Neuron (in vitro differentiated cells): ENCODE measurements at regions not wholly inside any gene's neighbourhood (a gene's known extent, or its start where the extent isn't known, plus 50 kb on each side); places are given as distances from the start of the nearest gene placed in this dataset.

Experiments
- H2AFZ ChIP-seq: one replicate; pipeline ENCODE4 v1.6.1; 2013; ENCODE audit warnings: low read depth, mild to moderate bottlenecking, inconsistent platforms, low read length, moderate library complexity
- H3K27me3 ChIP-seq: one replicate; pipeline ENCODE4 v1.6.1; 2013; ENCODE audit warnings: low read length; ENCODE audit not compliant: insufficient read depth
- H3K36me3 ChIP-seq: one replicate; pipeline ENCODE4 v1.6.1; 2013; ENCODE audit warnings: low read length; ENCODE audit not compliant: insufficient read depth
- H3K4me1 ChIP-seq: one replicate; pipeline ENCODE4 v1.6.1; 2013; ENCODE audit warnings: low read length; ENCODE audit not compliant: insufficient read depth
- H3K4me3 ChIP-seq: 2 replicates; pipeline ENCODE4 v1.5.1; 2013; ENCODE audit warnings: mild to moderate bottlenecking, low read length, moderate library complexity
- H3K9me3 ChIP-seq: one replicate; pipeline ENCODE4 v1.6.1; 2013; ENCODE audit warnings: low read length

DNA sequence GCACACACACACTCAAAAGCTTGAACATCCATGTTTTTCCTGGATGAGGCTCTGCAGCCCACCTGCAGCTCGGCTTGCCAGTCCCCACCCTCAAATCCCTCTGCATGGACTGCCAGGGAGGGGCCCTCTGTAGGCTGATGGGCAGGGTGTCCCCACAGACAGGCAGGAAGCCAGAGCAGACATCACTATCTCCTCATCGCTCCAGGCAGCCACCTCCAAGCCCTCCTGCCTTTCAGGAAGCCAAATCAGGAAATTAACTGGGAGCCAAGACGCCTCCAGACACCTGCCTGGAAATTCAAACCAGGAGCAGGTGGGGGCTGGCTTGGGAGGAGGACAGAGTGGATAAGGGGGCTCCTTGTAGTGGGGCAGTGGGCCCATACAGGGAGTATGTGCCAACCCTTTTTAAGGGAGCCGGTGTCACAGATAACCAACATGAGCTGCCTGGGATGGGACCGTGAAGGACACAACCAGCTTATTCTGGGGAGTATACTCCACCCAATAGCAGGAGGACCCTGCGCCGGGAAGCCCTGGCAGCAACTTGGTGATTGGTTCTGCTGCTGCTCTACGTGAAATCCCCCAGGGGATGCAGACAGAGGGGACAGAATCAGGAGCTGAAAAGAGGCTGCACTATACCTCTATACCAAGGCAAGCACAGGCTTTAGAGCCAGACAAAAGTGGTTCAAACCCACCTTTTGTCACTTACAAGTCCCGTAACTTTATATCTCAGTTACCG lies 139.1 kb downstream of the CCT6B start:
- peaks cover 4% of the 10 kb centered on the region for H3K27me3 ChIP-seq

DNA sequence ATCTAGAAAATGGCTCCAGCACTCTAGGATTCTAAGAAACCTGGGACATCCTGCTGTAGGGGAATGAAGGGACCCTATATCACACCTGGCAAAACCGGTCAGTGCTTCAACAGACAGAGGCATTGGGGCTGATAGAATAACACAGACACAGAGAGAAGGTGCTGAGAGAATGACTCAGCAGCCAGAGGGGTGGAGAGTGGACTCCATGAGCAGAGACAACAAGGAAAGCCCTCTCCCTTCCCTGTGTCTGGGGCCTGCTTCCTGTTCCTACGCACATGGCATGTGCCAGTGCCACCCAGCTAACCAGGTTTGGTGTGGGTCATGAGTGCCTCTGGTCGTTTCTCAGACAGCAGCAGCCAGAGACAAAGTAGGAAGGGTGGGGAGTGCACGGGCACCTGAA lies 140.3 kb downstream of the CCT6B start:
- H3K4me3 ChIP-seq, result no peak overlapping the region
- no peak overlapping the region for H2AFZ ChIP-seq
- peaks cover 3% of the 10 kb centered on the region for H3K4me1 ChIP-seq
- H3K9me3 ChIP-seq, result no peaks in the 10 kb centered on the region
- H3K36me3 ChIP-seq, result no peaks in the 10 kb centered on the region
- H3K27me3 ChIP-seq, result peaks cover 4% of the 10 kb centered on the region

More for the DNA sequence above, 139.1 kb downstream of the CCT6B start:
- H2AFZ ChIP-seq, result no peak overlapping the region
- no peaks in the 10 kb centered on the region for H3K9me3 ChIP-seq
- H3K36me3 ChIP-seq, result no peaks in the 10 kb centered on the region
- no peaks in the 10 kb centered on the region for H3K4me1 ChIP-seq
- H3K4me3 ChIP-seq, result no peak overlapping the region

DNA sequence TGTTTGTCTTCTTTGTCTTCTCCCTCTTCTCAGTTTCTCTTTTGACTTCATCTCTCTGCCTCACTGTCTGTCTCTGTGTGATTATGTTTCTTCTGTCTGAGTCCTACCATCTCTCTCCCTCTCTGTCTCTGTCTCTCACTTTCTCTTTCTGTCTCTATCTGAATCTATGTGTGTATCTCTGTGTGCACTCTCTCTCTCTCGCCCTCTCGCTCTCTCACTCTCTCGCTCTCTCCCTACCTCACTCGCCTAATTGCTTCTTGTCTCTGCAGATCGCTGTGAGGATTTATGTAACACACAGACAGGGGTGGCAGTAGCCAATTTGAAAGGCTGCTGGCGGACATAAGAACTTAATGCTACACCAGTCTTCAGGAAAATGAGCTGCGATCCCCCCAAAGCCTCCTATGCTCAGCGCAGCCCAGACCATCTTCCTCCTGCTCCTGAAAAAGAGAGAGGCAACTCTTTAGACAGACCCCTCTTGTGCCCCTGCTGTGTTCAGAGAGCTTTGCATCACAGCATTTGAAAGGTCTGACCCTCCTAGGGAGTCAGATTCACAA lies 140.9 kb downstream of the CCT6B start:
- H3K27me3 ChIP-seq, result peaks cover 4% of the 10 kb centered on the region
- H2AFZ ChIP-seq, result no peak overlapping the region
- no peaks in the 10 kb centered on the region for H3K9me3 ChIP-seq
- no peak overlapping the region for H3K4me3 ChIP-seq
- no peaks in the 10 kb centered on the region for H3K36me3 ChIP-seq
- peaks cover 3% of the 10 kb centered on the region for H3K4me1 ChIP-seq

GRCh38 chr17:34817252-34818035 lies 143.8 kb downstream of the CCT6B start:
- H3K4me3 ChIP-seq, result no peak overlapping the region
- no peaks in the 10 kb centered on the region for H3K9me3 ChIP-seq
- no peaks in the 10 kb centered on the region for H3K36me3 ChIP-seq
- no peak overlapping the region for H2AFZ ChIP-seq
- H3K27me3 ChIP-seq, result peaks cover 4% of the 10 kb centered on the region
- peaks cover 3% of the 10 kb centered on the region for H3K4me1 ChIP-seq

- H3K4me1 ChIP-seq, result peaks cover 3% of the 10 kb centered on the region
- H3K9me3 ChIP-seq, result no peaks in the 10 kb centered on the region
- no peak overlapping the region for H3K4me3 ChIP-seq
- no peak overlapping the region for H2AFZ ChIP-seq
- peaks cover 9% of the 10 kb centered on the region for H3K27me3 ChIP-seq
- no peaks in the 10 kb centered on the region for H3K36me3 ChIP-seq
Observed at GRCh38 chr17:34816848-34817247, 144.4 kb downstream of the CCT6B start.

GRCh38 chr17:34813290-34813689 lies 148.0 kb downstream of the CCT6B start:
- H2AFZ ChIP-seq, result no peak overlapping the region
- peaks cover 13% of the 10 kb centered on the region for H3K27me3 ChIP-seq
- H3K36me3 ChIP-seq, result no peaks in the 10 kb centered on the region
- H3K4me3 ChIP-seq, result no peak overlapping the region
- no peaks in the 10 kb centered on the region for H3K9me3 ChIP-seq
- H3K4me1 ChIP-seq, result peaks cover 3% of the 10 kb centered on the region

DNA sequence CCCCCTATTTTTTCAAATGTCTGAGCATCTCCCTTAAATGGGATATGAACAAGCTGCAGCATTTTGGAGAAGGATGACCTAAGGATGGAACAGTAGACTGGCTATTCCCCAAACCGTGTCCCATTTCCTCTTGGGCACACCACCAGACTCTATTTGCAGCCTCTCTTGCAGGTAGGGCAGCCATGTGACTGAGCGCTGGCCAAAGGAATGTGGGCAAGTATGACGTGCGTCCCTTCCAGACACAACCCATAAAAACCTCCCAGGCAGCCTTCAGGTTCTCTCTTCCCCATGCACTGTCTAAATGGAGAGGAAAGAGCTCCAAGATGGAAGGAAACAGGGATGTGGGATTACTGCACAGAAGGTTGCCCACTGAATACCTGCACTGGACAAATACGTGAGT lies 149.7 kb downstream of the CCT6B start:
- Histone ChIP-seq H3K36me3 (no peaks in the 10 kb centered on the region), H2AFZ (no peak overlapping the region), H3K27me3 (peaks cover 13% of the 10 kb centered on the region), H3K9me3 (no peaks in the 10 kb centered on the region), H3K4me3 (no peak overlapping the region), H3K4me1 (no peaks in the 10 kb centered on the region)

DNA sequence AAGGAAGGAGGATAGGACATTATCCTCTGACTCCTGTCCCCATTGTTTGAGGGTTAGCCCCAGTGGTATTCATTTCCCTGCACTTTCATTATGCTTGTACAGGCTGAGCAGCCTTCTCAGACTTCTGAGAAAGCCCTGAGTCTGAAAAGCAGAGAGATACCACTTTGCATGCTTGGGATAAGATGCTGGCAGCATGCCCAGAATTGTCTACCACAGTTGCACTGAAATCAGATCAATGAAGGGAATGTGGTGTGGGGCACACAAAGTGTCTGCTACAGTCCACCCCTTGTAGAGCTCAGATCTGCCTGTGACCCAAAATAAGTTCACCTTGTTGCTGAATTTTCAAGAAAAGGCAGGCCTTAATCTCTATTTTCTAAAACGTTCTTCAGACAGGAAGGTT lies 160.6 kb downstream of the CCT6B start:
- H3K4me1 ChIP-seq, result no peaks in the 10 kb centered on the region
- no peak overlapping the region for H3K4me3 ChIP-seq
- H3K9me3 ChIP-seq, result no peaks in the 10 kb centered on the region
- no peak overlapping the region for H2AFZ ChIP-seq
- H3K27me3 ChIP-seq, result peaks cover 4% of the 10 kb centered on the region
- no peaks in the 10 kb centered on the region for H3K36me3 ChIP-seq

GRCh38 chr17:34799751-34800150 lies 161.5 kb downstream of the CCT6B start:
- H2AFZ ChIP-seq, result no peak overlapping the region
- H3K4me3 ChIP-seq, result no peak overlapping the region
- no peaks in the 10 kb centered on the region for H3K36me3 ChIP-seq
- H3K9me3 ChIP-seq, result no peaks in the 10 kb centered on the region
- no peaks in the 10 kb centered on the region for H3K4me1 ChIP-seq
- H3K27me3 ChIP-seq, result peaks cover 4% of the 10 kb centered on the region

GRCh38 chr17:34798581-34798980 lies 162.7 kb downstream of the CCT6B start:
- no peaks in the 10 kb centered on the region for H3K36me3 ChIP-seq
- no peaks in the 10 kb centered on the region for H3K4me1 ChIP-seq
- no peaks in the 10 kb centered on the region for H3K9me3 ChIP-seq
- H3K4me3 ChIP-seq, result no peak overlapping the region
- no peak overlapping the region for H2AFZ ChIP-seq
- peaks cover 7% of the 10 kb centered on the region for H3K27me3 ChIP-seq

- no peaks in the 10 kb centered on the region for H3K4me1 ChIP-seq
- no peaks in the 10 kb centered on the region for H3K36me3 ChIP-seq
Observed at GRCh38 chr17:34797720-34798119, 163.5 kb downstream of the CCT6B start.

GRCh38 chr17:34793231-34793908 lies 167.9 kb downstream of the CCT6B start:
- no peaks in the 10 kb centered on the region for H3K4me1 ChIP-seq
- H3K4me3 ChIP-seq, result no peak overlapping the region
- H3K9me3 ChIP-seq, result no peaks in the 10 kb centered on the region
- no peaks in the 10 kb centered on the region for H3K36me3 ChIP-seq
- H3K27me3 ChIP-seq, result peaks cover 3% of the 10 kb centered on the region
- no peak overlapping the region for H2AFZ ChIP-seq

More at GRCh38 chr17:34797720-34798119, 163.5 kb downstream of the CCT6B start:
- Histone ChIP-seq H3K9me3 (no peaks in the 10 kb centered on the region), H3K4me3 (no peak overlapping the region), H3K27me3 (peaks cover 7% of the 10 kb centered on the region), H2AFZ (no peak overlapping the region)

DNA sequence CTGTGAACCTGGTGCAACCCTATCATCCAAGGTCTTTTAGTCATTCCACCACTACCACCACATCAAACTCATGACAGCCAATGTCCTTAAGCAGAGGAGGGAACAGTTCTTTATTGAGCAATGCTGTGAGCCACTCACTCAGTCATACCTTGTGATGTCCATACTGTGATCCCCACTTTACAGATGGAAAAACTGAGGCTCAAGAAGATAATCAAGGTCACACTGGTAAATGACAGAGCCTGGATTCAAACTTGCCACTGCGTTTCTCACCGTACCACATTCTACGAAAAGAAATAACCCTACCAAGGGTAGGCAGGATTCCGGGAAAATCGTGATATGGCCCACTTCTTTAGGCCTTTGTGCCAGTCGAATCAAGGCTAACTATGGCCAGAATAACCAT lies 172.6 kb downstream of the CCT6B start:
- H3K4me3 ChIP-seq, result no peak overlapping the region
- H3K4me1 ChIP-seq, result no peaks in the 10 kb centered on the region
- H2AFZ ChIP-seq, result no peak overlapping the region
- no peaks in the 10 kb centered on the region for H3K9me3 ChIP-seq
- no peaks in the 10 kb centered on the region for H3K27me3 ChIP-seq
- H3K36me3 ChIP-seq, result no peaks in the 10 kb centered on the region
